Activated naive CD8-positive, alpha-beta T cell treated with anti-CD3 and anti-CD28 coated beads, Interleukin-2, amount 50 U/mL, for 24 hours (primary cell): ENCODE measurements at regions not wholly inside any gene's neighbourhood (a gene's known extent, or its start where the extent isn't known, plus 50 kb on each side); places are given as distances from the start of the nearest gene placed in this dataset.

Source experiments
- ATAC-seq: fragments of 150-1000 bp; cut with Tn5 transposase; one replicate; pipeline ENCODE4 v1.10.0; 2021
- DNase-seq: peaks from one replicate; pipeline ENCODE4 v3.0.0; 2021
- H3K27ac Mint-ChIP-seq: one replicate; pipeline ENCODE4 v1.8.0; 2021; ENCODE audit warnings: mild to moderate bottlenecking, mixed read lengths
- H3K27me3 Mint-ChIP-seq: one replicate; pipeline ENCODE4 v1.8.0; 2021; ENCODE audit warnings: mixed read lengths
- H3K36me3 Mint-ChIP-seq: one replicate; pipeline ENCODE4 v1.8.0; 2021; ENCODE audit warnings: low read depth, mixed read lengths
- H3K4me1 Mint-ChIP-seq: one replicate; pipeline ENCODE4 v1.8.0; 2021; ENCODE audit warnings: mixed read lengths
- H3K4me3 Mint-ChIP-seq: one replicate; pipeline ENCODE4 v1.8.0; 2021; ENCODE audit warnings: mild to moderate bottlenecking, moderate library complexity, mixed read lengths
- H3K9me3 Mint-ChIP-seq: one replicate; pipeline ENCODE4 v1.8.0; 2021; ENCODE audit warnings: mixed read lengths

GRCh38 chrX:58051346-58051745, 141.1 kb upstream of the ZXDA start:
- no peaks in the 10 kb centered on the region for H3K27me3 Mint-ChIP-seq
- no peaks in the 10 kb centered on the region for H3K36me3 Mint-ChIP-seq
- H3K9me3 Mint-ChIP-seq, result peaks cover 7% of the 10 kb centered on the region
- ATAC-seq, result no peak
- H3K27ac Mint-ChIP-seq, result no peak overlapping the region
- H3K4me1 Mint-ChIP-seq, result no peaks in the 10 kb centered on the region
- H3K4me3 Mint-ChIP-seq, result no peak overlapping the region
- DNase-seq, result no peak

- Mint-ChIP-seq H3K27ac (no peak overlapping the region), H3K4me3 (no peak overlapping the region), H3K36me3 (no peaks in the 10 kb centered on the region), H3K9me3 (peaks cover 12% of the 10 kb centered on the region), H3K27me3 (no peaks in the 10 kb centered on the region), H3K4me1 (no peaks in the 10 kb centered on the region)
- no peak for DNase-seq
- ATAC-seq, result no peak
Measured at GRCh38 chrX:58044130-58044529, 133.9 kb upstream of the ZXDA start.

- Mint-ChIP-seq H3K4me3 (no peak overlapping the region), H3K4me1 (peaks cover 4% of the 10 kb centered on the region), H3K9me3 (no peaks in the 10 kb centered on the region), H3K27ac (no peak overlapping the region), H3K36me3 (no peaks in the 10 kb centered on the region), H3K27me3 (no peaks in the 10 kb centered on the region)
- ATAC-seq (no peak), DNase-seq (peak; percentile 10)
Measured at GRCh38 chrX:58025979-58026378, 115.7 kb upstream of the ZXDA start.

GRCh38 chrX:57985951-57986350, 75.7 kb upstream of the ZXDA start:
- ATAC-seq (no peak), DNase-seq (no peak)
- no peak overlapping the region for H3K27ac Mint-ChIP-seq
- no peaks in the 10 kb centered on the region for H3K36me3 Mint-ChIP-seq
- no peaks in the 10 kb centered on the region for H3K4me1 Mint-ChIP-seq
- H3K9me3 Mint-ChIP-seq, result peaks cover 9% of the 10 kb centered on the region
- no peaks in the 10 kb centered on the region for H3K27me3 Mint-ChIP-seq
- no peak overlapping the region for H3K4me3 Mint-ChIP-seq

GRCh38 chrX:57984620-57985019, 74.4 kb upstream of the ZXDA start:
- Mint-ChIP-seq H3K36me3 (no peaks in the 10 kb centered on the region), H3K27me3 (no peaks in the 10 kb centered on the region), H3K9me3 (peaks cover 9% of the 10 kb centered on the region), H3K4me1 (no peaks in the 10 kb centered on the region), H3K4me3 (no peak overlapping the region), H3K27ac (no peak overlapping the region)
- DNase-seq (no peak), ATAC-seq (no peak)

GRCh38 chrX:57977992-57978391, 67.7 kb upstream of the ZXDA start:
- no peak overlapping the region for H3K4me3 Mint-ChIP-seq
- H3K27me3 Mint-ChIP-seq, result peaks cover 2% of the 10 kb centered on the region
- no peaks in the 10 kb centered on the region for H3K4me1 Mint-ChIP-seq
- H3K9me3 Mint-ChIP-seq, result no peaks in the 10 kb centered on the region
- no peak overlapping the region for H3K27ac Mint-ChIP-seq
- no peaks in the 10 kb centered on the region for H3K36me3 Mint-ChIP-seq
- ATAC-seq, result no peak
- no peak for DNase-seq

- Mint-ChIP-seq H3K36me3 (no peaks in the 10 kb centered on the region), H3K4me3 (no peak overlapping the region), H3K27me3 (no peaks in the 10 kb centered on the region), H3K9me3 (peaks cover 8% of the 10 kb centered on the region), H3K4me1 (no peaks in the 10 kb centered on the region), H3K27ac (no peak overlapping the region)
- DNase-seq (no peak), ATAC-seq (no peak)
Measured at GRCh38 chrX:57964975-57965374, 54.7 kb upstream of the ZXDA start.
